Ureter (tissue), 1 donor: ENCODE measurements at regions not wholly inside any gene's neighbourhood (a gene's known extent, or its start where the extent isn't known, plus 50 kb on each side); places are given as distances from the start of the nearest gene placed in this dataset.
"Not testable (repeated sequence)": the region's sequence is repeated elsewhere in the genome, so short reads cannot be mapped to it uniquely, and the experiment has no call there.

Experiments used
- DNase-seq: peaks from one replicate; pipeline ENCODE4 v3.0.0-alpha.2; 2020; ENCODE audit warnings: low spot score
- donor health status: DM: yes; HTN: yes; CAD: no.

- DNase-seq = no peak
These were observed 1363.7 kb upstream of the TMEM132C start for GRCh38 chr12:126903027-126903876.

- no peak for DNase-seq
These were observed 1361.2 kb upstream of the TMEM132C start for GRCh38 chr12:126905752-126906151.

- DNase-seq = no peak
These were observed 1358.8 kb upstream of the TMEM132C start for GRCh38 chr12:126907900-126908764.

GRCh38 chr12:126908765-126909142 lies 1358.2 kb upstream of the TMEM132C start:
- no peak for DNase-seq

- no peak for DNase-seq
These were observed 1356.4 kb upstream of the TMEM132C start for GRCh38 chr12:126910570-126910969.

- DNase-seq = no peak
These were observed 1354.9 kb upstream of the TMEM132C start for GRCh38 chr12:126912111-126912510.

GRCh38 chr12:126914170-126914793 lies 1352.7 kb upstream of the TMEM132C start:
- DNase-seq = no peak

GRCh38 chr12:126915309-126915708 lies 1351.7 kb upstream of the TMEM132C start:
- DNase-seq = no peak

GRCh38 chr12:126926023-126926594 lies 1340.9 kb upstream of the TMEM132C start:
- no peak for DNase-seq

- DNase-seq = no peak
These were observed 1336.7 kb upstream of the TMEM132C start for GRCh38 chr12:126930234-126930633.

GRCh38 chr12:126932156-126932555 lies 1334.8 kb upstream of the TMEM132C start:
- no peak for DNase-seq

- DNase-seq = no peak
These were observed 1331.5 kb upstream of the TMEM132C start for GRCh38 chr12:126935435-126935834.

GRCh38 chr12:126936181-126936851 lies 1330.7 kb upstream of the TMEM132C start:
- peak; percentile 53 for DNase-seq

GRCh38 chr12:126937431-126937830 lies 1329.5 kb upstream of the TMEM132C start:
- no peak for DNase-seq

- no peak for DNase-seq
These were observed 1322.3 kb upstream of the TMEM132C start for GRCh38 chr12:126944684-126945083.

GRCh38 chr12:126946958-126947357 lies 1320.0 kb upstream of the TMEM132C start:
- DNase-seq = not testable (repeated sequence)

GRCh38 chr12:126949558-126949957 lies 1317.4 kb upstream of the TMEM132C start:
- no peak for DNase-seq

GRCh38 chr12:126950266-126950665 lies 1316.7 kb upstream of the TMEM132C start:
- DNase-seq = no peak

GRCh38 chr12:126952096-126953007 lies 1314.6 kb upstream of the TMEM132C start:
- no peak for DNase-seq

GRCh38 chr12:126953365-126953889 lies 1313.5 kb upstream of the TMEM132C start:
- DNase-seq = no peak
